ENCODE measurements at regions not wholly inside any gene's neighbourhood (a gene's known extent, or its start where the extent isn't known, plus 50 kb on each side); places are given as distances from the start of the nearest gene placed in this dataset.

DNA sequence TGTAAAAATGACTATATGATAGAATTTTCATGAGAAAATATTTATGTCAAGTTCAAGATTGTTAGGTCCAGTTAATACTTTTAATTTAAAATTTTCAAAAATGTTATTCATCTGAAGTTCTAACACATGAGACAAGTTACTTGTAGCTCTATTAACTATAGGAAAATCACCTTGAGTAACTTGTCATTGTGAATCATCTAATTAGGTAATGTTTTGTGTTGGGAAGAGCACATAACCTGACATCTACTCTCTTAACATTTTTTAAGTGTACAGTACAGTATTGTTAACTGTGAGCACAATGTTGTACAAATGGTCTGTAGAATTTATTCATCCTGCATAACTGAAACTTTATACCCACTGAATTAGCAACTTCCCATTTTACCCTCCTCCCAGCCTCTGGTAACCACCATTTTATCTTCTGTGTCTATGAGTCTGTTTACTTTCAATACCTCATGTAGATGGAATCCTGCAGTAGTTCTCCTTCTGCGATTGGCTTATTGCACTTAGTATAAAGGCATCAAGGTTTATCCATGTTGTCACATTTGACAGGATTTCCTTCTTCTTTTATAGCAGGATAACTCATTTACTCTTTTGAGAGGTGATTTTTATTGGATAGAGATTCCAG lies 54.6 kb downstream of the ARL4A start:
- DNase-seq (ENCODE audit: low spot score in 2 of 2) (no peak), ATAC-seq (replicated peaks; ENCODE audit: extremely low read depth, poor library complexity, severe bottlenecking) (no peak)
- H3K4me3 Mint-ChIP-seq, result no peak overlapping the region

DNA sequence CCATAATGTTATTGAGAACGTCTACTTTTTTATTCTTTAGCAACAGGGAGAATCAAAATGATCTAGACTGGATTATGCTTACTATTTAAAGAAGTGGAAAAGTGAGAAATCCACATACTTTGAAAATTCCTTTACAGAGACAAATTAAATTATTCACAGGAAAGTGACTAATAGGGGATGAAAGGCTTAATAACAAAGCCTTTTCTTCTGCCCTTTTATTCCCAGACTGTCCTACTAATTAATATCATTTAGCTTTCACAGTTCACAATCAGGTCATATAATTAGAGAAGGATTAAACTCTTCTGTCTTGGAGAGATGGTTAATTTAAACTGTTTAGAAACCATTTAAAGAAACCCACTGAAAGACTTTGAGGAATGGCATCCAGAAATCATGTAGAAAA lies 58.8 kb downstream of the ARL4A start:
- no peaks in the 10 kb centered on the region for H3K4me1 Mint-ChIP-seq
- peaks cover 22% of the 10 kb centered on the region for H3K27me3 Mint-ChIP-seq
- H3K36me3 Mint-ChIP-seq (ENCODE audit: insufficient read depth), result peaks cover 2% of the 10 kb centered on the region
- H3K9me3 Mint-ChIP-seq, result no peaks in the 10 kb centered on the region
- no peak overlapping the region for H3K27ac Mint-ChIP-seq (ENCODE audit: low read depth)
- ATAC-seq (replicated peaks; ENCODE audit: extremely low read depth, poor library complexity, severe bottlenecking) (no peak), DNase-seq (ENCODE audit: low spot score in 2 of 2) (no peak)
- H3K4me3 Mint-ChIP-seq, result no peak overlapping the region

More for the DNA sequence above, 54.6 kb downstream of the ARL4A start:
- peaks cover 28% of the 10 kb centered on the region for H3K27me3 Mint-ChIP-seq
- no peaks in the 10 kb centered on the region for H3K4me1 Mint-ChIP-seq
- H3K27ac Mint-ChIP-seq (ENCODE audit: low read depth), result no peak overlapping the region
- peaks cover 2% of the 10 kb centered on the region for H3K36me3 Mint-ChIP-seq (ENCODE audit: insufficient read depth)
- no peaks in the 10 kb centered on the region for H3K9me3 Mint-ChIP-seq

DNA sequence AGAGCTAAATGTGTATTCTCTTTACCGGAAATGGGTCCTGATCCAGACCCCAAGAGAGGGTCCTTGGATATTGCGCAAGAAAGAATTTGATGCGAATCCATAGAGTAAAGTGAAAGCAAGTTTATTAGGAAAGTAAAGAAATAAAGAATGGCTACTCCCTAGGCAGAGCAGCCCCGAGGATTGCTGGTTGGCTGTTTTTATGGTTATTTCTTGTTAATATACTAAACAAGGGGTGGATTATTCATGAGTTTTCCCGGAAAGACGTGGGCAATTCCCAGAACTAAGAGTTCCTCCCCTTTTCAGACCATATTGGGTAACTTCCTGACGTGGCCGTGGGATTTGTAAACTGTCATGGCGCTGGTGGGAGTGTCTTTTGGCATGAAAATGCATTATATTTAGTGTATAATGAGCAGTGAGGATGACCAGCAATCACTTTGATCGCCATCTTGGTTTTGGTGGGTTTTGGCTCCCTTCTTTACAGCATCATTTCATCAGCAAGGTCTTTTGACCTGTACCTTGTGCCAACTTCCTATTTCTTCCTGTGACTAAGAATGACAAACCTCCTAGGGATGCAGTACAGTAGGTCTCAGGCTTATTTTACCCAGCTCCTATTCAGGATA lies 60.4 kb downstream of the ARL4A start:
- H3K4me3 Mint-ChIP-seq, result no peak overlapping the region
- ATAC-seq (replicated peaks; ENCODE audit: extremely low read depth, poor library complexity, severe bottlenecking) (no peak), DNase-seq (ENCODE audit: low spot score in 2 of 2) (no peak)
- no peaks in the 10 kb centered on the region for H3K9me3 Mint-ChIP-seq
- H3K27me3 Mint-ChIP-seq, result peaks cover 27% of the 10 kb centered on the region
- H3K36me3 Mint-ChIP-seq (ENCODE audit: insufficient read depth), result peaks cover 2% of the 10 kb centered on the region
- H3K27ac Mint-ChIP-seq (ENCODE audit: low read depth), result no peak overlapping the region
- no peaks in the 10 kb centered on the region for H3K4me1 Mint-ChIP-seq

DNA sequence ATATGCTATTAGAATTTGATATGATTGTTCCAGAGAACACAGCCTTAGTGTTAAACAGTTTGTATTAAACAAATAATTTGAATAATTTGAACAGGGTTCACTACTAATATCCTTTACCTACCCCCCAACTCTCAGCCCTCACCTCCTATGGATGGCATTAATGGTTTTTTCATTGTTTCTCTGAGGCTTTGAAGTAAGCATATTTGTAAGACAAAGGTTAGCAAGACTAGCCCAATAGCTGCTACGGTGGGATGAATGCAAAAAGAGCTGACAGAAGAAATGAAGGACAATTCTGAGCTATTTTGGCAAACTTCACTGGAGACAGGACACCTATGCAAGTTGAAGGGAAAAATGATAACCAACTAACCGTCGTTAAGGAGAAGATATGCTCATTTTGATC lies 61.6 kb downstream of the ARL4A start:
- DNase-seq (ENCODE audit: low spot score in 2 of 2) (no peak), ATAC-seq (replicated peaks; ENCODE audit: extremely low read depth, poor library complexity, severe bottlenecking) (no peak)
- H3K4me1 Mint-ChIP-seq, result no peaks in the 10 kb centered on the region
- H3K4me3 Mint-ChIP-seq, result no peak overlapping the region
- peaks cover 27% of the 10 kb centered on the region for H3K27me3 Mint-ChIP-seq
- H3K36me3 Mint-ChIP-seq (ENCODE audit: insufficient read depth), result peaks cover 2% of the 10 kb centered on the region
- H3K27ac Mint-ChIP-seq (ENCODE audit: low read depth), result no peak overlapping the region
- no peaks in the 10 kb centered on the region for H3K9me3 Mint-ChIP-seq

DNA sequence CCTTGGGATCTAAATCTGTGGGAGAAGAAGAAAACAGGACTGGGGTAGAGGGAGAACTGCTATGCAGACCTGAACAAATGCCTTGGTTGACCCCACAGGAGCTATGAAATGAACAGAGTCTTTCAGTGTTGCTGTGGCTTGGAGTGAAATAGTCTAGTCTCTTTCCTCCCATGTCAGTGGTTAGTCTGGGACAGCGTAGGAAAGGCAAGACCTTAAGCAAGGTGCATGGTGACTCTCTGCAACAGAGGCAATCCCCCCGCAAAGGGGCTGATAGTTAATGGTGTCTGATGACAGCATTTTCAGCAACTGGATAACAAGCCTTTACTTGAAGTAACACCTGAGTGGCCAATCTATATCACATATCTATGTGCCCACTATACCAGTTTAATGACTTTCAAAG lies 62.3 kb downstream of the ARL4A start:
- ATAC-seq (replicated peaks; ENCODE audit: extremely low read depth, poor library complexity, severe bottlenecking), result no peak
- Mint-ChIP-seq H3K27me3 (peaks cover 27% of the 10 kb centered on the region), H3K4me3 (no peak overlapping the region), H3K36me3 (ENCODE audit: insufficient read depth) (peaks cover 2% of the 10 kb centered on the region), H3K27ac (ENCODE audit: low read depth) (no peak overlapping the region), H3K4me1 (no peaks in the 10 kb centered on the region), H3K9me3 (no peaks in the 10 kb centered on the region)
- DNase-seq (ENCODE audit: low spot score in 2 of 2), result no peak

DNA sequence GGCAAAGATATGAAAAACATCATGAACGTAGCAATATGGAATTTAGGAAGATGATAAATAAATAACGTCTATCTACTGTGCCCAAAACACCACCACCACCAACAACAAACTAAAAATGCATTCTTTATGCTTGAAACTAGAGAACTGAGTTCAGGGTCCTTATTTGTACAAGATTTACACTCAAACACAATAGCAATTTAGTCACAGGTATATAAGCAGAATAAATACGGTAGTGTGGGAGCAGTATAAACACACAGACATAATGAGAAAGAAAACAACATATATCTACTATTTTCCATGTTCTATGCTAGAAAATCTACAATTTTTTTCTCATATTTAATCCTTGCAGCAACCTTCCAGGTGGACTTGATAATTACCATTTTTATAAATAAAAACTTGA lies 64.3 kb downstream of the ARL4A start:
- no peaks in the 10 kb centered on the region for H3K36me3 Mint-ChIP-seq (ENCODE audit: insufficient read depth)
- H3K4me3 Mint-ChIP-seq, result no peak overlapping the region
- no peak for ATAC-seq (replicated peaks; ENCODE audit: extremely low read depth, poor library complexity, severe bottlenecking)
- H3K27me3 Mint-ChIP-seq, result peaks cover 20% of the 10 kb centered on the region
- DNase-seq (ENCODE audit: low spot score in 2 of 2), result no peak
- H3K27ac Mint-ChIP-seq (ENCODE audit: low read depth), result no peak overlapping the region
- no peaks in the 10 kb centered on the region for H3K9me3 Mint-ChIP-seq
- no peaks in the 10 kb centered on the region for H3K4me1 Mint-ChIP-seq

DNA sequence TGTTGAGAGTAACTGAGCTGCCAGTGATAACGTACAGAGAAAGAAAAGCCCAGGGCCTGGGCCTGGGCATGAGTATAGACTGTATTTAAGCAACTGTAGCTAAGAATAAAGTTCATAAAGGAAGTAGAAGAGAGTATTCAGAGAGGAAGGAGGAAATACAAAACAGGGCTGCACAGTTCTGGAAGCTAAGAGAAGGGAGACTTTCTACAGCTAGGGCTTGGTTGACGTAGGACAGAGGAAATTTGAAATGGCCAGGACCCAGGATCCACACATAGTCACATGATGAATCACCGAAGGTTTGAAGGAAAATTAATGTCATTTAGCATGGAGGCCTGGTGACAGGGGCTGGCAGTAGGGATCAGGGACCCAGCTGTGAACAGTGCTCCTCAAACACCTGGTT lies 66.7 kb downstream of the ARL4A start:
- Mint-ChIP-seq H3K4me1 (no peaks in the 10 kb centered on the region), H3K9me3 (no peaks in the 10 kb centered on the region), H3K27me3 (peaks cover 9% of the 10 kb centered on the region), H3K27ac (ENCODE audit: low read depth) (no peak overlapping the region), H3K4me3 (no peak overlapping the region), H3K36me3 (ENCODE audit: insufficient read depth) (no peaks in the 10 kb centered on the region)
- ATAC-seq (replicated peaks; ENCODE audit: extremely low read depth, poor library complexity, severe bottlenecking) (no peak), DNase-seq (ENCODE audit: low spot score in 2 of 2) (no peak)

DNA sequence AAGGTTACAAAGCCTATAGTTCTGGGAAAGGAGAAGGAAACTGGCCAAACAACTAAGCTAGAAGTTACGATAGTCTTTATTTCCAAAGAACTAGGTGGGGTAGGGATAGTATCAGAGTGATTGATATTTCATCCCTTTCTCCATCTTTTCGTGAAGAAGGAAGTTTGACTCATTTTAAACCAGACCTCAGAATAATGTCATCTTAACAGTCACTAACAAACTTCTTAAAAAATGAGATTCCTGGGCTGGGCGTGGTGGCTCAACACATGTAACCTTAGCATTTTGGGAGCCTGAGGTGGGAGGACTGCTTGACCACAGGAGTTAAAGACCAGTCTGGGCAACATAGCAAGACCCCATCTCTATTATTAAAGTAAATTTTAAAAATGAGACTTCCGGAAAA lies 69.4 kb downstream of the ARL4A start:
- ATAC-seq (replicated peaks; ENCODE audit: extremely low read depth, poor library complexity, severe bottlenecking) (no peak), DNase-seq (ENCODE audit: low spot score in 2 of 2) (no peak)
- Mint-ChIP-seq H3K27me3 (peaks cover 21% of the 10 kb centered on the region), H3K4me3 (no peak overlapping the region), H3K9me3 (no peaks in the 10 kb centered on the region), H3K4me1 (no peaks in the 10 kb centered on the region), H3K36me3 (ENCODE audit: insufficient read depth) (no peaks in the 10 kb centered on the region), H3K27ac (ENCODE audit: low read depth) (no peak overlapping the region)

DNA sequence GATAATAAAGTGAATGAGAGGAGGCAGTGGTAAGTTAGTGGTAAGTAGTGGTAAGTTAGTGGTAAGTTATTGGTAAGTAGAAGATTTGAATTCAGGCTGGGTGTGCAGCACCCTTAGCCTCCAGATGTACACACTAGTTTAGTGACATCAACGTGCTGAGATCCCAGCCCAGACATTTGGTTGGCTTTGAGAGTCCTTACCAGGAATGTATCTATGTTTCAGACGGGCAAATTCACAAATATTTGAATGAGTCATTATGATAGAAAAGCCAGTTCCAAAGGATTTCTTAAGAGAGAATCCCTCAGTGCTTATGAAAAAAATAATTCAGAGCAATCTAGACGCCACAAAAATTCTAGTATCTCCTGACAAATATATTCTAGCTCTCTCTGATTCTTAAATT lies 70.0 kb downstream of the ARL4A start:
- H3K4me3 Mint-ChIP-seq, result no peak overlapping the region
- H3K27ac Mint-ChIP-seq (ENCODE audit: low read depth), result no peak overlapping the region
- H3K27me3 Mint-ChIP-seq, result peaks cover 21% of the 10 kb centered on the region
- no peaks in the 10 kb centered on the region for H3K4me1 Mint-ChIP-seq
- no peaks in the 10 kb centered on the region for H3K36me3 Mint-ChIP-seq (ENCODE audit: insufficient read depth)
- H3K9me3 Mint-ChIP-seq, result no peaks in the 10 kb centered on the region
- ATAC-seq (replicated peaks; ENCODE audit: extremely low read depth, poor library complexity, severe bottlenecking), result no peak
- DNase-seq (ENCODE audit: low spot score in 2 of 2), result no peak

DNA sequence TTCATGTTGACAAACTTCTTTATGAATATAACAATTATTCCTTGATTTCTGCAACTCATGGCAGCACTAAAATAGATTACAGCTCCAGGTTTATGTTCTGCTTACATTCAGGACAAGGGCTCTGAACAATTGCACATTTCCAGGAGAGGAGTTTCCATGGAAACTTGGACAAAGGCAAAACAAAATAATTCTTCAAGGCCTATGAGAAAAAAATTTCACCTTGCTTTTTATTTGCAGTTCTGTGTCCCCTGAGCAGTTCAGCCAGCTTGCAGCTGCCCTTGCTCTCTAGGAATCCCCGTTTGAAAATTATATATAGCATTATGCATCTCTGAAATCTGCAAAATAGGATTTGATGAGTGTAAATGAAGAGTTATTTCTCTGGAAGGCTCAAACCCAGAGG lies 71.7 kb downstream of the ARL4A start:
- Mint-ChIP-seq H3K27me3 (peaks cover 21% of the 10 kb centered on the region), H3K4me3 (no peak overlapping the region), H3K9me3 (no peaks in the 10 kb centered on the region), H3K36me3 (ENCODE audit: insufficient read depth) (no peaks in the 10 kb centered on the region), H3K27ac (ENCODE audit: low read depth) (no peak overlapping the region), H3K4me1 (no peaks in the 10 kb centered on the region)
- DNase-seq (ENCODE audit: low spot score in 2 of 2) (no peak), ATAC-seq (replicated peaks; ENCODE audit: extremely low read depth, poor library complexity, severe bottlenecking) (no peak)

DNA sequence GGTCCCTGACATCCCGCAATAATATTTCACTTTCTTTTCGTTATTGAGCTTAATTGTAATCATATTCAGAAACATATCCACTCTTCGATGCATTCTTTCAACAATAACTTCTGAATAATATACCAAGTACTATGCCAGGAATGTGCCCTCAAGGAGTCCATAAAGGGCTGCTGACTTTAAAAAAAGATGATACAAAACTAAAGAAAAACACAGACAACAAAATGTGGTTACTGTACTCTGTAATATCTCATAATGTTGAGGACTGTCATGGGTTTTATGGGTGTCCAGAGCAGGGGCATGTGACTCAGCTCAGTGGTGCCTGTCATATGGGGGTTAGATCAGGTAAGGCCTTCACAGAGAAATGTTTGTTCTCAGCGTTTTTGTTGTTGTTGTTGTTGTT lies 73.7 kb downstream of the ARL4A start:
- H3K27me3 Mint-ChIP-seq, result peaks cover 21% of the 10 kb centered on the region
- no peak overlapping the region for H3K4me3 Mint-ChIP-seq
- H3K27ac Mint-ChIP-seq (ENCODE audit: low read depth), result no peak overlapping the region

DNA sequence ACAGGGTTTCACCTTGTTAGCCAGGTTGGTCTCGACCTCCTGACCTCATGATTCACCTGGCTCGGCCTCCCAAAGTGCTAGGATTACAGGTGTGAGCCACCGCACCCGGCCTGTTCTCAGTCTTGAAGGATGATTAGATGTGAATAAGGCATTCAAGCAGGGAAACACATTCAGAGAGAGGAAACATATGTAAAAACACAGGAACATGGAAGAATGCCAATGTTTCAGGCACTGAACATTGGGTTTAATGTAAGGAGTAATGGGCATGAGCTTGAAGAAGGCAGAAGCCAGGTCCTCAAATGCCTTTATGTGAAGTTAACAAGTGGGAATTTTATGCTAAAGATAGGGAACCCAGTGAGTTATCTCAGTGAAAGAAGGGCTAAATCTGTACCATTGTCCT lies 74.3 kb downstream of the ARL4A start:
- ATAC-seq (replicated peaks; ENCODE audit: extremely low read depth, poor library complexity, severe bottlenecking) (no peak), DNase-seq (ENCODE audit: low spot score in 2 of 2) (no peak)
- H3K9me3 Mint-ChIP-seq, result no peaks in the 10 kb centered on the region
- no peak overlapping the region for H3K4me3 Mint-ChIP-seq
- peaks cover 21% of the 10 kb centered on the region for H3K27me3 Mint-ChIP-seq
- H3K27ac Mint-ChIP-seq (ENCODE audit: low read depth), result no peak overlapping the region
- no peaks in the 10 kb centered on the region for H3K4me1 Mint-ChIP-seq
- H3K36me3 Mint-ChIP-seq (ENCODE audit: insufficient read depth), result no peaks in the 10 kb centered on the region

More for the DNA sequence above, 73.7 kb downstream of the ARL4A start:
- no peak for ATAC-seq (replicated peaks; ENCODE audit: extremely low read depth, poor library complexity, severe bottlenecking)
- H3K4me1 Mint-ChIP-seq, result no peaks in the 10 kb centered on the region
- DNase-seq (ENCODE audit: low spot score in 2 of 2), result no peak
- no peaks in the 10 kb centered on the region for H3K36me3 Mint-ChIP-seq (ENCODE audit: insufficient read depth)
- no peaks in the 10 kb centered on the region for H3K9me3 Mint-ChIP-seq

DNA sequence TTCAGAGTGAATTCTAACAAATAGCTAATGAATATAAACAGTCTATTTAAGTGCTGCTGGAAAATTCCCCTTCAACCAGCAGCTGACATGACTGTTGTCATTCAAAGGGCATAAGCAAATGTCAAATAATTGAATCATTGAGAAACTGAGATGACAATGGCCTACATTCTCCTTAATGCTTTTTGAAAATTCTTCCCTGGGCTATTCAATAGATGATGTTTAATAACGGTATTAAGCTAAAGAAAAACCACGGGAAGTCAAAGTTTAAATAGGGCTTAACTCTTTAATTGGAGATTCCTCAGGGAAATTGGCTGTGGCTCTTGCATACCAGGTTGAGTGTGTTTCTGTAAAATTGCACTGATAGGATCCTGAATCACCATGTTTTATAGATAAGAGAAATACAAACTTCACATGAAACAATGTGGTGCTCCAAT lies 77.0 kb downstream of the ARL4A start:
- H3K4me1 Mint-ChIP-seq, result no peaks in the 10 kb centered on the region
- no peak overlapping the region for H3K27ac Mint-ChIP-seq (ENCODE audit: low read depth)
- H3K4me3 Mint-ChIP-seq, result no peak overlapping the region
- no peaks in the 10 kb centered on the region for H3K9me3 Mint-ChIP-seq
- no peaks in the 10 kb centered on the region for H3K36me3 Mint-ChIP-seq (ENCODE audit: insufficient read depth)
- H3K27me3 Mint-ChIP-seq, result peaks cover 29% of the 10 kb centered on the region
- ATAC-seq (replicated peaks; ENCODE audit: extremely low read depth, poor library complexity, severe bottlenecking) (no peak), DNase-seq (ENCODE audit: low spot score in 2 of 2) (no peak)

All from central memory CD8-positive, alpha-beta T cell (primary cell).